Liver (tissue), 8 donors: ENCODE measurements at regions not wholly inside any gene's neighbourhood (a gene's known extent, or its start where the extent isn't known, plus 50 kb on each side); places are given as distances from the start of the nearest gene placed in this dataset.

ENCODE experiments used
- DNase-seq: peaks from one replicate; pipeline ENCODE4 v3.0.0-alpha.2; 2017; ENCODE audit warnings: low spot score
- H3K27ac ChIP-seq, 2 donors: one replicate each; pipeline ENCODE4 v1.7.0; 2013; ENCODE audit warnings: inconsistent platforms in 2 of 2, low read length in 2 of 2, control low read depth in 1 of 2, low read depth in 1 of 2, mild to moderate bottlenecking in 1 of 2
- H3K27me3 ChIP-seq, 4 donors: one replicate each; pipeline versions ENCODE4 v1.6.1 to v1.7.0; 2013; ENCODE audit warnings: low read length in 3 of 4, inconsistent platforms in 1 of 4, mild to moderate bottlenecking in 1 of 4, moderate library complexity in 1 of 4; ENCODE audit not compliant: control insufficient read depth in 4 of 4, insufficient read depth in 4 of 4
- H3K36me3 ChIP-seq, 4 donors: one replicate each; pipeline versions ENCODE4 v1.6.1 to v1.7.0; 2013; ENCODE audit warnings: low read length in 3 of 4, mild to moderate bottlenecking in 3 of 4, low read depth in 1 of 4, moderate library complexity in 1 of 4; ENCODE audit not compliant: control insufficient read depth in 4 of 4, insufficient read depth in 3 of 4
- H3K4me1 ChIP-seq, 4 donors: one replicate each; pipeline versions ENCODE4 v1.6.1 to v1.7.0; 2013; ENCODE audit warnings: low read length in 3 of 4, mild to moderate bottlenecking in 3 of 4, moderate library complexity in 1 of 4; ENCODE audit not compliant: control insufficient read depth in 4 of 4, insufficient read depth in 4 of 4
- H3K4me3 ChIP-seq, 3 donors: one replicate each; pipeline versions ENCODE4 v1.6.1 to v1.7.0; 2013; ENCODE audit warnings: low read length in 3 of 3, control low read depth in 1 of 3, low read depth in 1 of 3, mild to moderate bottlenecking in 1 of 3
- H3K9ac ChIP-seq, 2 donors: one replicate each; pipeline ENCODE4 v1.7.0; 2013; ENCODE audit warnings: low read length in 2 of 2, mild to moderate bottlenecking in 2 of 2, moderate library complexity in 2 of 2, control low read depth in 1 of 2, low read depth in 1 of 2
- H3K9me3 ChIP-seq, 4 donors: one replicate each; pipeline versions ENCODE4 v1.6.1 to v1.7.0; 2013; ENCODE audit warnings: low read length in 3 of 4; ENCODE audit not compliant: control insufficient read depth in 4 of 4
- ATF3 ChIP-seq: IDR thresholded peaks from 2 replicates; pipeline ENCODE4 v1.6.1; 2016; ENCODE audit warnings: antibody characterized with exemption
- CTCF ChIP-seq: fragments of 150-350 bp; IDR thresholded peaks from 2 replicates; pipeline ENCODE4 v1.5.1; 2017; ENCODE audit warnings: improper control_type of control experiment, low read depth, low read length; ENCODE audit not compliant: missing input control
- EGR1 ChIP-seq, 2 donors: IDR thresholded peaks; 2 replicates each; pipeline ENCODE4 v1.6.1; 2016 to 2018; ENCODE audit warnings: antibody characterized with exemption in 2 of 2, low read depth in 2 of 2
- FOXA1 ChIP-seq: IDR thresholded peaks from 2 replicates; pipeline ENCODE4 v1.6.1; 2016; ENCODE audit warnings: antibody characterized with exemption
- FOXA2 ChIP-seq: IDR thresholded peaks from 2 replicates; pipeline ENCODE4 v1.6.1; 2016; ENCODE audit warnings: antibody characterized with exemption
- GABPA ChIP-seq, 2 donors: IDR thresholded peaks in 1 of 2; conservative IDR thresholded peaks in 1 of 2; 2 replicates each; pipeline ENCODE4 v1.6.1; 2016; ENCODE audit warnings: antibody characterized with exemption in 2 of 2, mild to moderate bottlenecking in 1 of 2, moderate library complexity in 1 of 2
- HNF4A ChIP-seq, 2 donors: conservative IDR thresholded peaks; 2 replicates each; pipeline ENCODE4 v1.6.1; 2016; ENCODE audit warnings: antibody characterized with exemption in 2 of 2, mild to moderate bottlenecking in 2 of 2
- HNF4G ChIP-seq: IDR thresholded peaks from 2 replicates; pipeline ENCODE4 v1.6.1; 2016; ENCODE audit warnings: antibody characterized with exemption
- JUND ChIP-seq, 2 donors: IDR thresholded peaks; 2 replicates each; pipeline ENCODE4 v1.6.1; 2016; ENCODE audit warnings: antibody characterized with exemption in 2 of 2
- MAX ChIP-seq: IDR thresholded peaks from 2 replicates; pipeline ENCODE4 v1.6.1; 2016; ENCODE audit warnings: antibody characterized with exemption
- NR2F2 ChIP-seq: IDR thresholded peaks from 2 replicates; pipeline ENCODE4 v1.6.1; 2016; ENCODE audit warnings: antibody characterized with exemption
- RAD21 ChIP-seq, 2 donors: IDR thresholded peaks; 2 replicates each; pipeline ENCODE4 v1.6.1; 2016; ENCODE audit warnings: antibody characterized with exemption in 2 of 2, mild to moderate bottlenecking in 2 of 2
- REST ChIP-seq: IDR thresholded peaks from 2 replicates; pipeline ENCODE4 v1.6.1; 2016; ENCODE audit warnings: antibody characterized with exemption, mild to moderate bottlenecking
- RXRA ChIP-seq, 2 donors: IDR thresholded peaks; 2 replicates each; pipeline ENCODE4 v1.6.1; 2017 to 2018; ENCODE audit warnings: antibody characterized with exemption in 2 of 2, mild to moderate bottlenecking in 1 of 2
- SP1 ChIP-seq: IDR thresholded peaks from 2 replicates; pipeline ENCODE4 v1.6.1; 2018; ENCODE audit warnings: antibody characterized with exemption, mild to moderate bottlenecking
- TAF1 ChIP-seq: conservative IDR thresholded peaks from 2 replicates; pipeline ENCODE4 v1.6.1; 2016; ENCODE audit warnings: antibody characterized with exemption, mild to moderate bottlenecking
- YY1 ChIP-seq: IDR thresholded peaks from 2 replicates; pipeline ENCODE4 v1.6.1; 2016; ENCODE audit warnings: antibody characterized with exemption, mild to moderate bottlenecking
- ZBTB33 ChIP-seq: IDR thresholded peaks from 2 replicates; pipeline ENCODE4 v1.6.1; 2016; ENCODE audit warnings: antibody characterized with exemption
- WGBS: extraction: QIAGEN DNeasy Blood & Tissue Kit; methylation state at CpG from one replicate; pipeline ENCODE4 v1.1.7; 2013; 5-methylcytosine and 5-hydroxymethylcytosine counted together
- donor health status: healthy.
- donor health status: healthy.
- donor health status: healthy.
- donor health status: healthy.
- donor health status: healthy.

- WGBS, result 13% methylated on average over 8 of the region's 8 CpGs
Measured at GRCh38 chr2:56449002-56449431, 265.2 kb downstream of the CCDC85A start.

More at GRCh38 chr2:56449002-56449431, 265.2 kb downstream of the CCDC85A start:
- peaks cover 0 to 15% (median 11%) of the 10 kb centered on the region in 4 donors for H3K4me1 ChIP-seq
- H3K27me3 ChIP-seq, result no peaks in the 10 kb centered on the region
- H3K27ac ChIP-seq, result peak overlapping the region; percentile 70 to 73
- TF ChIP-seq JUND (IDR thresholded peaks at IDR 0.05), result peak in 1 of 2 donors; percentile 73
- no peak for TF ChIP-seq GABPA (IDR thresholded peaks at IDR 0.05 in 1 of 2, conservative IDR thresholded peaks at IDR 0.05 in 1 of 2)
- peak; percentile 33 to 66 for TF ChIP-seq HNF4A (conservative IDR thresholded peaks at IDR 0.05)
- peak; percentile 44 to 82 for TF ChIP-seq RXRA (IDR thresholded peaks at IDR 0.05)
- peak; percentile 52 to 57 for TF ChIP-seq RAD21 (IDR thresholded peaks at IDR 0.05)
- TF ChIP-seq CTCF, result no peak
- no peak for TF ChIP-seq NR2F2
- peak; percentile 4 for TF ChIP-seq FOXA2
- TF ChIP-seq HNF4G, result no peak
- peak; percentile 75 for TF ChIP-seq ATF3
- no peak for TF ChIP-seq FOXA1
- peak; percentile 69 for TF ChIP-seq YY1
- TF ChIP-seq EGR1 (IDR thresholded peaks at IDR 0.05; ENCODE audit: low read depth in 2 of 2), result no peak
- no peak for TF ChIP-seq TAF1
- peak; percentile 33 for TF ChIP-seq MAX
- TF ChIP-seq SP1, result no peak
- peak; percentile 15 for TF ChIP-seq REST
- no peak for TF ChIP-seq ZBTB33
- peak overlapping the region in 2 of 3 donors; percentile 21 to 31 for H3K4me3 ChIP-seq
- peak; percentile 49 for DNase-seq
- no peaks in the 10 kb centered on the region for H3K36me3 ChIP-seq
- no peak overlapping the region for H3K9ac ChIP-seq
- no peaks in the 10 kb centered on the region for H3K9me3 ChIP-seq
